ENCODE measurements at regions not wholly inside any gene's neighbourhood (a gene's known extent, or its start where the extent isn't known, plus 50 kb on each side); places are given as distances from the start of the nearest gene placed in this dataset.

- H3K36me3 Mint-ChIP-seq (ENCODE audit: low read depth), result peaks cover 3% of the 10 kb centered on the region
- peaks cover 9% of the 10 kb centered on the region for H3K9me3 Mint-ChIP-seq
- DNase-seq, result no peak
- peak overlapping the region; percentile 69 for H3K27ac Mint-ChIP-seq
- H3K27me3 Mint-ChIP-seq, result no peaks in the 10 kb centered on the region
- no peak overlapping the region for H3K4me3 Mint-ChIP-seq
- no peak for ATAC-seq
- peaks cover 57% of the 10 kb centered on the region for H3K4me1 Mint-ChIP-seq
Measured at GRCh38 chr3:177317247-177317646, 120.0 kb upstream of the TBL1XR1 start.

GRCh38 chr3:177318559-177318958 lies 121.3 kb upstream of the TBL1XR1 start:
- ATAC-seq, result no peak
- H3K9me3 Mint-ChIP-seq, result peaks cover 3% of the 10 kb centered on the region
- H3K27me3 Mint-ChIP-seq, result no peaks in the 10 kb centered on the region
- no peak overlapping the region for H3K4me3 Mint-ChIP-seq
- no peaks in the 10 kb centered on the region for H3K36me3 Mint-ChIP-seq (ENCODE audit: low read depth)
- no peak for DNase-seq
- no peak overlapping the region for H3K27ac Mint-ChIP-seq
- peaks cover 55% of the 10 kb centered on the region for H3K4me1 Mint-ChIP-seq

- Mint-ChIP-seq H3K4me1 (peaks cover 45% of the 10 kb centered on the region), H3K27ac (no peak overlapping the region), H3K36me3 (ENCODE audit: low read depth) (no peaks in the 10 kb centered on the region), H3K4me3 (no peak overlapping the region), H3K9me3 (peaks cover 3% of the 10 kb centered on the region), H3K27me3 (no peaks in the 10 kb centered on the region)
- no peak for ATAC-seq
- no peak for DNase-seq
Measured at GRCh38 chr3:177320765-177321247, 123.5 kb upstream of the TBL1XR1 start.

GRCh38 chr3:177321819-177322218 lies 124.5 kb upstream of the TBL1XR1 start:
- Mint-ChIP-seq H3K4me3 (no peak overlapping the region), H3K4me1 (peaks cover 40% of the 10 kb centered on the region), H3K27ac (no peak overlapping the region), H3K27me3 (no peaks in the 10 kb centered on the region), H3K36me3 (ENCODE audit: low read depth) (no peaks in the 10 kb centered on the region), H3K9me3 (peaks cover 3% of the 10 kb centered on the region)
- DNase-seq (no peak), ATAC-seq (no peak)

GRCh38 chr3:177322881-177323280 lies 125.6 kb upstream of the TBL1XR1 start:
- ATAC-seq (no peak), DNase-seq (no peak)
- Mint-ChIP-seq H3K27ac (no peak overlapping the region), H3K36me3 (ENCODE audit: low read depth) (no peaks in the 10 kb centered on the region), H3K4me3 (no peak overlapping the region), H3K27me3 (no peaks in the 10 kb centered on the region), H3K9me3 (peaks cover 3% of the 10 kb centered on the region), H3K4me1 (peaks cover 32% of the 10 kb centered on the region)

- no peak overlapping the region for H3K27ac Mint-ChIP-seq
- H3K4me3 Mint-ChIP-seq, result no peak overlapping the region
- H3K36me3 Mint-ChIP-seq (ENCODE audit: low read depth), result no peaks in the 10 kb centered on the region
- peaks cover 17% of the 10 kb centered on the region for H3K4me1 Mint-ChIP-seq
- no peak for ATAC-seq
- no peaks in the 10 kb centered on the region for H3K9me3 Mint-ChIP-seq
- no peaks in the 10 kb centered on the region for H3K27me3 Mint-ChIP-seq
- DNase-seq, result no peak
Measured at GRCh38 chr3:177329854-177330253, 132.6 kb upstream of the TBL1XR1 start.

- no peak overlapping the region for H3K27ac Mint-ChIP-seq
- no peaks in the 10 kb centered on the region for H3K9me3 Mint-ChIP-seq
- no peaks in the 10 kb centered on the region for H3K36me3 Mint-ChIP-seq (ENCODE audit: low read depth)
- ATAC-seq (no peak), DNase-seq (no peak)
- H3K4me3 Mint-ChIP-seq, result no peak overlapping the region
- no peaks in the 10 kb centered on the region for H3K27me3 Mint-ChIP-seq
- H3K4me1 Mint-ChIP-seq, result peaks cover 20% of the 10 kb centered on the region
Measured at GRCh38 chr3:177330779-177331178, 133.5 kb upstream of the TBL1XR1 start.

GRCh38 chr3:177331203-177331835 lies 134.0 kb upstream of the TBL1XR1 start:
- Mint-ChIP-seq H3K9me3 (no peaks in the 10 kb centered on the region), H3K36me3 (ENCODE audit: low read depth) (no peaks in the 10 kb centered on the region), H3K4me1 (peaks cover 25% of the 10 kb centered on the region), H3K4me3 (no peak overlapping the region), H3K27me3 (no peaks in the 10 kb centered on the region), H3K27ac (no peak overlapping the region)
- no peak for DNase-seq
- ATAC-seq, result no peak

GRCh38 chr3:177332955-177333354 lies 135.7 kb upstream of the TBL1XR1 start:
- Mint-ChIP-seq H3K27me3 (peaks cover 2% of the 10 kb centered on the region), H3K4me3 (no peak overlapping the region), H3K36me3 (ENCODE audit: low read depth) (no peaks in the 10 kb centered on the region), H3K27ac (no peak overlapping the region), H3K9me3 (no peaks in the 10 kb centered on the region), H3K4me1 (peaks cover 40% of the 10 kb centered on the region)
- ATAC-seq (no peak), DNase-seq (no peak)

GRCh38 chr3:177333533-177334520 lies 136.5 kb upstream of the TBL1XR1 start:
- ATAC-seq (no peak), DNase-seq (no peak)
- H3K27me3 Mint-ChIP-seq, result peaks cover 2% of the 10 kb centered on the region
- H3K4me1 Mint-ChIP-seq, result peaks cover 49% of the 10 kb centered on the region
- H3K27ac Mint-ChIP-seq, result no peak overlapping the region
- H3K36me3 Mint-ChIP-seq (ENCODE audit: low read depth), result no peaks in the 10 kb centered on the region
- H3K4me3 Mint-ChIP-seq, result no peak overlapping the region
- H3K9me3 Mint-ChIP-seq, result no peaks in the 10 kb centered on the region

- H3K36me3 Mint-ChIP-seq (ENCODE audit: low read depth), result no peaks in the 10 kb centered on the region
- ATAC-seq (no peak), DNase-seq (no peak)
- H3K27ac Mint-ChIP-seq, result no peak overlapping the region
- H3K27me3 Mint-ChIP-seq, result peaks cover 2% of the 10 kb centered on the region
- H3K4me3 Mint-ChIP-seq, result no peak overlapping the region
- no peaks in the 10 kb centered on the region for H3K9me3 Mint-ChIP-seq
- peaks cover 56% of the 10 kb centered on the region for H3K4me1 Mint-ChIP-seq
Measured at GRCh38 chr3:177334803-177335202, 137.5 kb upstream of the TBL1XR1 start.

- peaks cover 61% of the 10 kb centered on the region for H3K4me1 Mint-ChIP-seq
- H3K27me3 Mint-ChIP-seq, result peaks cover 2% of the 10 kb centered on the region
- no peak for ATAC-seq
- no peak for DNase-seq
- no peaks in the 10 kb centered on the region for H3K9me3 Mint-ChIP-seq
- H3K4me3 Mint-ChIP-seq, result no peak overlapping the region
- no peak overlapping the region for H3K27ac Mint-ChIP-seq
- H3K36me3 Mint-ChIP-seq (ENCODE audit: low read depth), result no peaks in the 10 kb centered on the region
Measured at GRCh38 chr3:177335728-177336127, 138.4 kb upstream of the TBL1XR1 start.

GRCh38 chr3:177336873-177337450 lies 139.7 kb upstream of the TBL1XR1 start:
- peaks cover 2% of the 10 kb centered on the region for H3K27me3 Mint-ChIP-seq
- H3K27ac Mint-ChIP-seq, result peak overlapping the region; percentile 95
- ATAC-seq, result no peak
- no peaks in the 10 kb centered on the region for H3K36me3 Mint-ChIP-seq (ENCODE audit: low read depth)
- H3K4me1 Mint-ChIP-seq, result peaks cover 65% of the 10 kb centered on the region
- DNase-seq, result no peak
- peak overlapping the region; percentile 60 for H3K4me3 Mint-ChIP-seq
- no peaks in the 10 kb centered on the region for H3K9me3 Mint-ChIP-seq

- H3K9me3 Mint-ChIP-seq, result no peaks in the 10 kb centered on the region
- peak overlapping the region; percentile 95 for H3K27ac Mint-ChIP-seq
- H3K36me3 Mint-ChIP-seq (ENCODE audit: low read depth), result no peaks in the 10 kb centered on the region
- peaks cover 2% of the 10 kb centered on the region for H3K27me3 Mint-ChIP-seq
- peak; percentile 94 for ATAC-seq
- H3K4me3 Mint-ChIP-seq, result peak overlapping the region; percentile 60
- peak; percentile 73 for DNase-seq
- peaks cover 65% of the 10 kb centered on the region for H3K4me1 Mint-ChIP-seq
Measured at GRCh38 chr3:177337541-177338331, 140.5 kb upstream of the TBL1XR1 start.

Measured in activated naive CD8-positive, alpha-beta T cell treated with anti-CD3 and anti-CD28 coated beads, Interleukin-2, amount 50 U/mL, for 24 hours (primary cell).